ENCODE measurements at regions not wholly inside any gene's neighbourhood (a gene's known extent, or its start where the extent isn't known, plus 50 kb on each side); places are given as distances from the start of the nearest gene placed in this dataset.

GRCh38 chr12:73057428-73057827 is 785.3 kb downstream of the TRHDE start:
- Mint-ChIP-seq H3K4me3 (no peak overlapping the region), H3K9me3 (peaks cover 0 to 2% of the 10 kb centered on the region in 2 experiments; a peak in 2 of 5 replicates), H3K27me3 (ENCODE audit: low read depth) (no peaks in the 10 kb centered on the region), H3K4me1 (no peaks in the 10 kb centered on the region), H3K27ac (no peak overlapping the region), H3K36me3 (ENCODE audit: insufficient read depth in 1 of 3, low read depth in 3 of 3) (peaks cover 0 to 2% (median 0%) of the 10 kb centered on the region in 3 experiments; a peak in 2 of 7 replicates)
- Histone ChIP-seq H2BK15ac (ENCODE audit: low read depth, low read length) (no peak overlapping the region), H2BK20ac (ENCODE audit: low read depth, low read length, poor library complexity, severe bottlenecking) (no peak overlapping the region), H3K27me3 (ENCODE audit: insufficient read depth, low read length) (no peaks in the 10 kb centered on the region), H3K23me2 (ENCODE audit: insufficient read length, low read depth, low read length, poor library complexity, severe bottlenecking) (no peaks in the 10 kb centered on the region), H2AK5ac (ENCODE audit: insufficient read length, low read length) (no peak overlapping the region), H4K5ac (ENCODE audit: insufficient read length, low read depth, low read length) (no peak overlapping the region), H3K14ac (ENCODE audit: insufficient read depth, low read length) (no peak overlapping the region), H3K18ac (ENCODE audit: insufficient read length, low read depth, low read length) (no peak overlapping the region), H3T11ph (ENCODE audit: low read length) (no peak overlapping the region), H2BK5ac (ENCODE audit: insufficient read length, low read length) (no peak overlapping the region), H4K8ac (replicated peaks; ENCODE audit: insufficient read length, low read depth, low read length) (no peak overlapping the region), H3K23ac (ENCODE audit: insufficient read length, low read depth, low read length) (no peak overlapping the region), H3K9me3 (ENCODE audit: control insufficient read depth, low read depth, low read length) (no peaks in the 10 kb centered on the region), H3K4ac (ENCODE audit: low read depth, low read length) (no peak overlapping the region), H4K20me1 (ENCODE audit: control insufficient read depth, insufficient read depth, insufficient read length) (no peaks in the 10 kb centered on the region), H3K27ac (ENCODE audit: insufficient read length, low read depth, low read length) (no peak overlapping the region), H3K56ac (ENCODE audit: insufficient read length, low read depth, low read length) (no peak overlapping the region), H3K9ac (ENCODE audit: extremely low read depth, insufficient read length, low read length) (no peak overlapping the region), H4K91ac (ENCODE audit: insufficient read length, low read depth, low read length) (no peak overlapping the region), H2BK120ac (ENCODE audit: low read depth, low read length, poor library complexity, severe bottlenecking) (no peak overlapping the region), H2AFZ (ENCODE audit: low read length) (no peak overlapping the region), H3K79me1 (ENCODE audit: insufficient read depth, low read depth, low read length, poor library complexity, severe bottlenecking) (no peaks in the 10 kb centered on the region), H2BK12ac (ENCODE audit: insufficient read length, low read depth, low read length) (no peak overlapping the region), H3K4me1 (ENCODE audit: insufficient read depth, low read length) (no peaks in the 10 kb centered on the region), H3K4me2 (ENCODE audit: insufficient read depth, insufficient read length, low read length) (no peak overlapping the region), H3K79me2 (ENCODE audit: insufficient read depth, low read length) (no peaks in the 10 kb centered on the region)
- no CpG with 5 or more reads among the region's 8 CpGs for WGBS (ENCODE audit: extremely low coverage, insufficient read length, low lambda C conversion rate)
- peak; percentile 58 for DNase-seq
- peak; percentile 34; the same call in 2 of the 3 replicates for TF ChIP-seq CTCF (conservative IDR thresholded peaks at IDR 0.05)

Measured in H9 (cell line).